ENCODE measurements at regions not wholly inside any gene's neighbourhood (a gene's known extent, or its start where the extent isn't known, plus 50 kb on each side); places are given as distances from the start of the nearest gene placed in this dataset.

DNA sequence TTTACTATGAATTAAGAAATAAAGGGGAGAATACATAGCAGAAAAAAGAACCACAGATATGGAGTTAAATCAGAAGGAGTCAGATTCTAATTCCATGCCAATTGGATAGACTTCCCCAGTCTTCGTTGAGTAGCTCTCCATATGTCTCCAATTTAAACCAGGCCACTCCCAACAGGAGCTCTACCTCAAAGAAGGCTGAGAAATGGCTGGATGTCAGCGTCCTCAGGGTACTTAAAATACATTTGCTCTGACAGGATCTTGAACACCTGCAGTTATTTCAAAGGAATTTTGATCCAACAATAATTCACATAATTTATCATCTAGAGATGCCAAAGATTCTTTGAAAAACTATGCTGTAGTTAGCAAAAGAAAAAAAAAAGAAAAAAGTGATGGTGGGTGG, 133.9 kb upstream of the FBN2 start:
- in situ Hi-C loops (cut with HindIII; ENCODE audit: low pct_unique_long_range_greater_than_20kb, low sequenced_read_pairs): no loop called here
- DNase-seq (ENCODE audit: low read depth in 1 of 2, low spot score in 1 of 2): no peak
- no peak for TF ChIP-seq JUND (IDR thresholded peaks at IDR 0.05; ENCODE audit: low read depth)

- in situ Hi-C loops (cut with HindIII; ENCODE audit: low pct_unique_long_range_greater_than_20kb, low sequenced_read_pairs): no loop called here
- DNase-seq (ENCODE audit: low read depth in 1 of 2, low spot score in 1 of 2): no peak
- TF ChIP-seq JUND (IDR thresholded peaks at IDR 0.05; ENCODE audit: low read depth): no peak
Observed at GRCh38 chr5:128673000-128673399, 135.0 kb upstream of the FBN2 start.

GRCh38 chr5:128673411-128673957, 135.4 kb upstream of the FBN2 start:
- in situ Hi-C loops (cut with HindIII; ENCODE audit: low pct_unique_long_range_greater_than_20kb, low sequenced_read_pairs): no loop called here
- no peak for DNase-seq (ENCODE audit: low read depth in 1 of 2, low spot score in 1 of 2)
- no peak for TF ChIP-seq JUND (IDR thresholded peaks at IDR 0.05; ENCODE audit: low read depth)

DNA sequence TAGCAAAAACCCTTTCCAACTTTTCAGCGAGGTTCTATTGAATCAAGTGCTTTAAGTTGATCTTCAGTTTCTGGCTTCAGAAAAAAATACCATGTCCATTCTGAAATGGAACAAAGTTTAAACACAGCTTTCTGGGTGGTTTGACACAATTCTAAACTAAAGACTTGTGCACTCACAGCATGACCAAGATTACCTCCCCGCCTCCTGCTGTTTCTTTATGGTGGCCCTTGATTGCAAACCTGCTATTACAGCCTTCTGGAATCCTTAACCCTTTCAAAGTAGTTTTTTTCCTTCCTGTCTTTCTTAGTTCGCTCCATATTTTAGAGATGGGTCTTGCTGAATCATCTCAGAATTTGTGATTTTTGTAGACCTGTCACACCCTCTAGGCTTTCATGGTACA, 135.9 kb upstream of the FBN2 start:
- in situ Hi-C loops (cut with HindIII; ENCODE audit: low pct_unique_long_range_greater_than_20kb, low sequenced_read_pairs): no loop called here
- no peak for DNase-seq (ENCODE audit: low read depth in 1 of 2, low spot score in 1 of 2)
- no peak for TF ChIP-seq JUND (IDR thresholded peaks at IDR 0.05; ENCODE audit: low read depth)

DNA sequence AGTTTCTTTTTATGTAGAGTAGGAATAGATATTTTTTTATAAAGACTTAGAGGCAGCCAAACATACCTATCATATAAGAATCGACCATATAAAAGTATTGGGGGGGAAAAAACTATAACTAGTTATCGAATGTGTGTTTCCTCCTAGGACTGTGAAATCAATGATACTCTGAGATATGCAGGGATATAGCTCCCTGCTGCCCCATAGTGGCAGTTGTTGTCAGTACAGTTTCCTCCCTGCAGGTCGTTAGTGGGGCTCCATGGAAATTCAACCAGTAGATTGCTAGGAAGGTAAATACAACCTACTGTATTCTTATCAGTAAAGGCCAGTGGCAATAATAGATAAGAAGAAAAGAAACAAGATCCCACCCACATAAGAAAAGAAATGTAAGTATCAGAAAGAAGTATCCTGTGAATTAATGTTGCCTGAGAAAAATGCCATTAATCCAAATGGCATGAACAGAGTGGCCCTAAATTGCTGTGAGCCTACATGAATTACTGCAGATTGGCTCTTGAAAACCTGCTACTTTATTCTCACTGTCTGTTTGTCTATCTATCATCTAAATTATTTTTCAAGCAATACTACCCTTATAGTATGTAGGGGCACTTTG, 136.9 kb upstream of the FBN2 start:
- DNase-seq (ENCODE audit: low read depth in 1 of 2, low spot score in 1 of 2): peak; percentile 5 to 56
- in situ Hi-C loops (cut with HindIII; ENCODE audit: low pct_unique_long_range_greater_than_20kb, low sequenced_read_pairs): no loop called here
- no peak for TF ChIP-seq JUND (IDR thresholded peaks at IDR 0.05; ENCODE audit: low read depth)

DNA sequence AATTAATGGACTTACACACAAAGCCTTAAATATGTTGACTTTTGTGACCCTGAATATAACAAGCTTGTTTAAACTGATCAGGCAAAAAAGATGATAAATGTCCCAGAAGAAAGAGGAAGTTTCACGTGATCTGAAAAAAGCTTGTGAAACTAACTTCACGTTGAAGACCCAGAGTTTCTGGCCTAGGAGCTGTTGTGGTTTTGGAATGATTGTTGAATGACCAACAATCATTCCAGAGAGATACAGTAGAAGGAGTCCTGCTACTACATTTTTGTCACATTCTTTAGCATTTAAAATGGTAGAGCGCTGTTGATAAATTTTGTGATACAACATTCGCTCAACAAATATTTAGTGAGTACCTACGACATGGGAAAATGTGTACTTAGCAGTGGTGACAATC, 143.1 kb upstream of the FBN2 start:
- no peak for TF ChIP-seq JUND (IDR thresholded peaks at IDR 0.05; ENCODE audit: low read depth)
- in situ Hi-C loops (cut with HindIII; ENCODE audit: low pct_unique_long_range_greater_than_20kb, low sequenced_read_pairs): no loop called here
- DNase-seq (ENCODE audit: low read depth in 1 of 2, low spot score in 1 of 2): no peak

- peak in 1 of 2 experiments; percentile 75 for DNase-seq (ENCODE audit: low read depth in 1 of 2, low spot score in 1 of 2)
- TF ChIP-seq JUND (IDR thresholded peaks at IDR 0.05; ENCODE audit: low read depth): no peak
- in situ Hi-C loops (cut with HindIII; ENCODE audit: low pct_unique_long_range_greater_than_20kb, low sequenced_read_pairs): no loop called here
Observed at GRCh38 chr5:128681764-128682592, 143.9 kb upstream of the FBN2 start.

- in situ Hi-C loops (cut with HindIII; ENCODE audit: low pct_unique_long_range_greater_than_20kb, low sequenced_read_pairs): no loop called here
- DNase-seq (ENCODE audit: low read depth in 1 of 2, low spot score in 1 of 2): no peak
- no peak for TF ChIP-seq JUND (IDR thresholded peaks at IDR 0.05; ENCODE audit: low read depth)
Observed at GRCh38 chr5:128682669-128683068, 144.6 kb upstream of the FBN2 start.

DNA sequence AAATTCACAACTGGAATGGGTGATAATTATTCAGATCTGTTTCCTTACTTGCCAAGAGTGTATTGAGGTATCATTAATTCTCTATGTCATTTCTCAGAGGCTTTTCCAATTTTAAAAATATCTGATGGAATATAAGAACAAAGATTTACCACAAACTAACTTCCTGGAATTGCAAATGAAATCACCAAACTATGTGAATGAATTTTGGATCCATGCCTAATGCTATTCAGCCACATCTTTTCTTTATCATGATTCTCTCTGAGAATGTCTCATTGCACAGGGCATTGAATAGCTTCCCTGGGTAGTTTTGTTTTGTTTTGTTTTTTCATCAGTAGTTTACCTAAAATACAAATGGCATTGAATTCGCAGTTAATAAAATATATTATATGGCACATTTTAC, 146.9 kb upstream of the FBN2 start:
- TF ChIP-seq JUND (IDR thresholded peaks at IDR 0.05; ENCODE audit: low read depth): no peak
- no peak for DNase-seq (ENCODE audit: low read depth in 1 of 2, low spot score in 1 of 2)
- in situ Hi-C loops (cut with HindIII; ENCODE audit: low pct_unique_long_range_greater_than_20kb, low sequenced_read_pairs): no loop called here

DNA sequence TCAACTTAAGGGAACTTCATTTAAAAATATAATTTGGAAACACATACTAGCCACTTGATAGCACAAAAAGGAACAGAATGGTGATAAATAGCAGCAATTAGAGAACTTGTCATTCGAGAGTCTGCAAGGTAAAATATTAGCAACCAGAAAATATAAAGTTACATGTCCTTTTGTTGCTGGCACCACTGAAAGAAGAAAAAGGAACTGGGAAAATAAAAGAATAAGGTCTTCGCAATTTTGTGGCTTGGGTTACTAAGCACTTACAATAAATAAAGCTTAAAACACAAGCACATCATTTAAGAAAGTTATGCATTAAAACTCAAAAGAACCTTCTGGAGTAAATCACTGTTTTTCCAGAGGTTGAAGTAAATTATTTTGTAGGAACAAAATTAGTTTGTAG, 149.9 kb upstream of the FBN2 start:
- in situ Hi-C loops (cut with HindIII; ENCODE audit: low pct_unique_long_range_greater_than_20kb, low sequenced_read_pairs): no loop called here
- no peak for DNase-seq (ENCODE audit: low read depth in 1 of 2, low spot score in 1 of 2)
- no peak for TF ChIP-seq JUND (IDR thresholded peaks at IDR 0.05; ENCODE audit: low read depth)

DNA sequence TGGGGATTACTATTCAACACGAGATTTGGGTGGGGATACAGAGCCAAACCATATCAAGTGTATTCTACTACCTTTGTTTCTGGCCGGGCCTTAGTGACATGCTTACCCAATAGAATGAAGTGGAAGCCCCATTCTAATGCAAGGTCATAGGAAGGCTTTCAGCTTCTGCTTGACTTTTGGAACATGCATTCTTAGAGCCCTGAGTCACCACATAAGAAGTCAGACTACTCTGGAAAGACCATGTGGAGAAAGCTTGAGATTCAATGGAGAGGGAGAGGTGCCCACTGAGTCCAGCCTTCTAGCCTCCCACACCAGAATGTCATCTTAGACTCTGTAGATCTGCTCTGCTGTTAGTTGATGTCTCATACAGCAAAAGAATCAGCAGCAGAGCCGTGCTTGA, 155.7 kb upstream of the FBN2 start:
- DNase-seq (ENCODE audit: low read depth in 1 of 2, low spot score in 1 of 2): no peak
- TF ChIP-seq JUND (IDR thresholded peaks at IDR 0.05; ENCODE audit: low read depth): no peak
- in situ Hi-C loops (cut with HindIII; ENCODE audit: low pct_unique_long_range_greater_than_20kb, low sequenced_read_pairs): no loop called here

DNA sequence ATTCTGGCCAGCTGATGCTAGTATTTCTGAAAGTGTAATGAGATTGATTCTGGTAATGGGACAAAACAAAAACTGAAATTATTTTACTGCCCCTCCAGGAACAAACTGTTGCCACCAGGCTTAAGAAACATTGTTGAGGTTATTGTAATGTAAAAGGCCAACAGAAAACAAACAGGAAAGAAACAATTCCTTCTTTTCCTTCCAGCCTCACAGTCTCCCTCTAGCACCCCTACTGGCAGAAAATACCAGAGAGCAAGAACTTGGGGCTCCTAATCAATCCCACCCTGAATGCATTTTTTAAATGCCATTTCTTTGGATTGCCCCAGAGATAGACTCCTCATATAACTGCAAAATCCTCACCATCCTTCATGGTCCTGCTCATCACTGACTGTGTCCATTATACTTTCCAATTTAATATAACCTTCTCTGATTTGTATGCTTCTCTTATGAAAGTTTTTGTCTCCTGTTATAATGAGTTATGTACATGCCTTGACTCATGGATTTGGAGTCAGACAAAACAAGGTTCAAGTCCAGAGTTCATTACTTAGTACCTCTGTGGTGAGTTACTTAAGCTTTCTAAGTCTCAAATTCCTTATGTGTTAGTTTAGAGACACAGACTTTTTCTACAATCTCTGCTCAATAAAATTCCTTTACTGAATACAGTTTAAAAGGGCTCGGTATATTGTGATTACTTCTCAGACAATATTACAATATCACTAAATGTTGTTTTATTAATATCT, 157.9 kb upstream of the FBN2 start:
- in situ Hi-C loops (cut with HindIII; ENCODE audit: low pct_unique_long_range_greater_than_20kb, low sequenced_read_pairs): no loop called here
- no peak for DNase-seq (ENCODE audit: low read depth in 1 of 2, low spot score in 1 of 2)
- no peak for TF ChIP-seq JUND (IDR thresholded peaks at IDR 0.05; ENCODE audit: low read depth)

GRCh38 chr5:128701301-128701700, 163.3 kb upstream of the FBN2 start:
- in situ Hi-C loops (cut with HindIII; ENCODE audit: low pct_unique_long_range_greater_than_20kb, low sequenced_read_pairs): no loop called here
- no peak for DNase-seq (ENCODE audit: low read depth in 1 of 2, low spot score in 1 of 2)
- TF ChIP-seq JUND (IDR thresholded peaks at IDR 0.05; ENCODE audit: low read depth): no peak
